GM21390 (cell line): ENCODE measurements at regions not wholly inside any gene's neighbourhood (a gene's known extent, or its start where the extent isn't known, plus 50 kb on each side); places are given as distances from the start of the nearest gene placed in this dataset.

Experiments
- ATAC-seq: cut with Tn5 transposase; IDR thresholded peaks from one replicate; pipeline ENCODE4 v1.9.1; 2021; ENCODE audit not compliant: unreplicated experiment

- ATAC-seq = no peak
Observed at GRCh38 chr17:45709728-45710288, 74.3 kb upstream of the CRHR1 start.

- no peak for ATAC-seq
Observed at GRCh38 chr17:45715787-45716186, 68.3 kb upstream of the CRHR1 start.

- no peak for ATAC-seq
Observed at GRCh38 chr17:45718791-45719190, 65.3 kb upstream of the CRHR1 start.

DNA sequence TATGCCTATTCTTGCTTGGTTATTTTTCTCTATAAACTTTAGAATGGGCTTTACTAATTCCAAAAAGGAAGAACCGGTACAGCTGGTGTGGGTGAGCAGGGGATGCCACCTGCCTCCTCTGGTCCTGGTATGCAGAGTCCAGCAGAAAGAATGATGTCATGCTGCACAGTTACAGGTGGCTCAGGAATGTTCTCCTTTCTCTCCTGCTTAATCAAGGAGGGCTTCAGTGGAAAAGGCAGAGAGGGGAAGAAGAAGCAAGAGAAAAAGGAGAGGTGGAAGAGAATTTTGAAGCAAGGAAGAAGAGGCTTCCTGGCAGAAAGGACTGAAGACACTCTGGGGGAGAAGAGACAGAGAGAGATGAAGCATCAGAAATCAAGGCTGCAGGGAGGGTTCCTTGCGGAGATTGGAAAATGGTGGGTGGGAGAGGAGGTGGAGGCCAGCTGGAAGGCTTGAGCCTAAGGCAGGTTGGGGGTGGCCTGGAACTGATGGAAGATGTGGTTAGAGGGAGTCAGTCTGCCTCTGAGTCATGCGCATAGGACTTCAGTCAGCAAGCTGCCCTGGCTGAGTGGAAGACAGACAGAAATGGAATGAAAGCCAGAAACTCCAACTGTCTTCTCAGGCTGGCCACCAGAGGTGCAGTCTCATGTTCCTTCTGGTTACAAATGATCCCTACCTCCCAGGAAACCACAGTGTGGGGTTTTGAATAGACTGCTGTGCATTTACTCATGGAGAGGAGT lies 64.6 kb upstream of the CRHR1 start:
- no peak for ATAC-seq

- ATAC-seq = no peak
Observed at GRCh38 chr17:45720386-45720785, 63.7 kb upstream of the CRHR1 start.

DNA sequence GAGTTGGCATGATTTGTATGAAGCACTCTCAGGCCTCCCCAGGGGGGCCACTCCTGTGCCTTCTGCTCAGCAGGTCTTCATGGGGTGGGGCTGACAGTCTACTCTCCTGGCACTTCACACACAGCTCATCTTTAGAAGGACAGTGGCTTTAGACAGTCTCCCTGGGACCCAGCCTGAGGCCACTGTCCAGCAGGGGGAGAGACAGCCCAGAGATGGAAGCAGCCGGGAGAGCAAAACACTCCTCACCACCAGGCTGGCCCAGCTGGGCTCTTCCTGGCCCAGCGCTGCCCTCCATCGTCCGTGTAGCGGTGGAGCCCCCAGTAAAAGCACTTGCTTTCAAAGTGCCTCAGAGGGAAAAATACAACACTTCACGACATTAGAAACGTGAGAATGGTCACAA lies 62.0 kb upstream of the CRHR1 start:
- no peak for ATAC-seq

DNA sequence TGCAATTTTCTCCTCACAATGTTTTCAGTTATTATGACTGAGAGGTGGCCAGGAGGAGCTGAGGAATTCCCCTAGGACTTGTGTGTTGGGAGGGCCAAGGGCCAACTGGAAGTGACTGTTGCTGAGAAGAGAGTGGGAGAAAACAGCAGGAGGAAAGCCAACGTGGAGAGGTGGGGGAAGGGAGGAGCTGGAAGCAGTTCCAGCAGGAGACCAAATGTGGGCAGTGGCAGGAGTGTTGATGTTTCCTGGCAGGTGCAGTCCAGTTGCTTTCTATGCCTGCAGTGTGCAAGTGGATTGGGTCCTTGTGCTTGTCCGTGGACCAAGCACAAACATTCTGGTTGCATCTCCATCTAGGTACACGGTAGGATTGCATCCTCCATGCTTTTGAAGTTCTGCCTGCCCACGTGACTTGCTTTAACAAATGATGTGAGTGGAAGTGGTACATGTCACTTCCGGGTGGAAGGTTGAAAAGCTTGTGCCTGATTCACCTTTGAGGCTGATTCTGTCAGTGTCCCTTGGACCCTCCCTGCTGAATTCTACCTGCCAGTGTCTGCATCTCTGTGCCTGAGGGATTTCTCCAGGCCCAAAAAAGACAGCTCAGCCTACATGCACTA lies 54.7 kb upstream of the CRHR1 start:
- no peak for ATAC-seq

DNA sequence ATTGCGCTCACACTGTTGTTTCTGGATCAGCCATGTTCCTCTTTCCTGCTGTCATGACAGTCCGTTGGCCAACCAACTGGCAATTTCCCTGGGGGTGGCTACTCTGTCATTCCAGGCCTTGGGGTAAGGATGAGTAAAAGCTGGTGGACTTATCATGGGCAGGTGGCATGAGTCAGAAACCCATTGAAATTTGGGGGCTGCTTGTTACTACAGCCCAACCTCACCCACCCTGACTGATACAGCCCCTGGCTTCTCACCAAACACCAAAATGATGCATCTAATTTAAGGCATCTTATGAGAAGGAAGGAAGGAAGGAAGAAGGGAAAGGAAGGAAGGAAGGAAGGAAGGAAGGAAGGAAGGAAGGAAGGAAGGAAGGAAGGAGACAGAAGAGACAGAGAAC lies 53.9 kb upstream of the CRHR1 start:
- no peak for ATAC-seq

DNA sequence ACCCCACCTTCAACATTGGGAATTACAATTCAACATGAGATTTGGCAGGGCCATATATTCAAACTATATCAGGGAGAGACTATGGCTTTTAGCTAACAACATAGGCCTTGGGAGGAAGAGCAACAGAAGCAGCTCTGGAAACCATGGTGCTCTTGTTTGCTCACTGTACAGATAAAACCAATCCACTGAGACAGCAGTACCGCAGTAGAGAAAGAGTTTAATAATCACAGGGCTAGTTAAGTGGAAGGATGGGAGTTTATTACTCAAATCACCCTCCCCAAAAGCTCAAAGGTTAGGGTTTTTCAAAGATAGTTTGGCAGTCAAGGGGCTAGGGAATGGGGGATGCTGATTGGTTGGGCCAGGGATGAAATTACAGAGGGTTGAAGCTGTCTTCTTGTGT lies 52.7 kb upstream of the CRHR1 start:
- ATAC-seq = no peak

DNA sequence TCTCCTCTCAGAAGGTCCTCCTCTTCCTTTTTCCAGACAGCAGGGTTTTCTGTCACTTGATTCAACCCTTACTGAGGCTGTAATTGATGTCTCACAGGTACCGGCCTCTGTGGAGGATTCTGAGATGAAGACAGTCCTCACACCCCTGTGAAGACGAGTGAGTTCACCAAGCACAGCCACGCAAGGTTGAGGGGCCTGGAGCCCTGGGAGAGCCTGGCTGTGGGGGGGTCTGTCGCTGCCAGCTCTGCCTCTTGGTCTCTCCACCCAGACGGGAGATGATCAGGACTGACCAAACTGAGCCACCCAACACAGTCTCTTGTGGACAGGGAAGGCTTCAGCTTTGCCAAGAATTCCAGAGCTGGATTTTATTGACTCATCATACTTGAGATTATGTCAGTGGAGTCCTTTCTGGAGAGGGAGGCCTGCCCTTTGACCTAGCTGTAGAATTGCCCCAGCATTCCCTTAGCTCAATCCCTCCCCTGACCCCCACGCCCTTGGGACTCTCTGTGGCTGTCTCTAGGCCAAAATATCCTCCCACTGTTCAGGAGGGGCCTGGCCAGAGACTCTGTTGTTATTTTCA lies 51.1 kb upstream of the CRHR1 start:
- ATAC-seq = no peak

DNA sequence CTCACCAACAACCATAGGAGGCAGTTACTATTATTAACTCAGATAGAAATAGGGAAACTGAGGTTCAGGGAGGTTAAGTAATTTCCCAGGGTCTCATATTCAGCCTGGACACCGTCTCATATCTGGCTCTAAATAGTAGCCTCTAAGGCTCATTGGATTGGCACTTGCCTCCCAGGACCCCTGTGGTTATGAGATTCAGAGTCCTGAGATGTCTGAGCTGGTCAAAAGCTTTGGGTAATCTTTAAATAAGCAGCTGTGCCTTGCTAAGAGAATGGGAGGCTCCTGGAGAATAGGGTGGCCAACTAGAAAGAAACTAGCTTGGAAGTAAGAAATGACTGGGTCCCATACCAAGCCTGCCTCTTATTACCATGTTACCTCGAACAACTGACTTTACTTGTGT lies 50.3 kb upstream of the CRHR1 start:
- no peak for ATAC-seq
